ENCODE measurements at regions not wholly inside any gene's neighbourhood (a gene's known extent, or its start where the extent isn't known, plus 50 kb on each side); places are given as distances from the start of the nearest gene placed in this dataset.

GRCh38 chr5:82537687-82538306 is 259.6 kb upstream of the RPS23 start:
- TF ChIP-seq CTCF (IDR thresholded peaks at IDR 0.05) = no peak
- TF ChIP-seq POLR2A (IDR thresholded peaks at IDR 0.05) = no peak
